ENCODE measurements at regions not wholly inside any gene's neighbourhood (a gene's known extent, or its start where the extent isn't known, plus 50 kb on each side); places are given as distances from the start of the nearest gene placed in this dataset.

- TF ChIP-seq CTCF (IDR thresholded peaks at IDR 0.05; ENCODE audit: low read length) (no peak), EZH2 (IDR thresholded peaks at IDR 0.05; ENCODE audit: borderline replicate concordance, low read length) (no peak)
These were observed 1306.3 kb upstream of the TMEM132C start for GRCh38 chr12:126960709-126961108.
